GM18907 (cell line): ENCODE measurements at regions not wholly inside any gene's neighbourhood (a gene's known extent, or its start where the extent isn't known, plus 50 kb on each side); places are given as distances from the start of the nearest gene placed in this dataset.

Source experiments
- ATAC-seq: cut with Tn5 transposase; IDR thresholded peaks from one replicate; pipeline ENCODE4 v1.9.1; 2021; ENCODE audit warnings: mild to moderate bottlenecking, moderate library complexity; ENCODE audit not compliant: unreplicated experiment

- no peak for ATAC-seq
These were observed 63.7 kb upstream of the SIMC1 start for GRCh38 chr5:176174345-176175025.

- no peak for ATAC-seq
These were observed 62.9 kb upstream of the SIMC1 start for GRCh38 chr5:176175101-176175852.

- ATAC-seq, result no peak
These were observed 62.0 kb upstream of the SIMC1 start for GRCh38 chr5:176176231-176176630.

DNA sequence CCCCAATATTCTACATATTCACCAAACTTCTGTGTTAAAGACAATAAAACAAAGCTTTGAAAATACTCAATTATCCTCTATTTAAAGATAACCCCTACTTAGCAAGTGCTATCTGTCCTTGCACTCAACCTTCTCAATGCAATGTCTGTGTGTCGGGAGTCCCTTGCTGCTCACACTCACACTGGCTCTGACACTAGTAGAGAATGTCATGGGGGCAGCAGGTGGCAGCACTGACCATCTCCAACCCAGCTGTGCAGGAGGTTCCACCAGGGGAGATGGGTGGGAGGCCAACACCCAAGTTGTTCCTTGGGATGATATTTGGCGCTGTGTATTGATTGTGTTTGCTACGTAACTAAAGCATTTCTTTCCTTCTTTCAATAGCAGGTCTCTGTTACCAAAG is 59.4 kb upstream of the SIMC1 start:
- no peak for ATAC-seq

DNA sequence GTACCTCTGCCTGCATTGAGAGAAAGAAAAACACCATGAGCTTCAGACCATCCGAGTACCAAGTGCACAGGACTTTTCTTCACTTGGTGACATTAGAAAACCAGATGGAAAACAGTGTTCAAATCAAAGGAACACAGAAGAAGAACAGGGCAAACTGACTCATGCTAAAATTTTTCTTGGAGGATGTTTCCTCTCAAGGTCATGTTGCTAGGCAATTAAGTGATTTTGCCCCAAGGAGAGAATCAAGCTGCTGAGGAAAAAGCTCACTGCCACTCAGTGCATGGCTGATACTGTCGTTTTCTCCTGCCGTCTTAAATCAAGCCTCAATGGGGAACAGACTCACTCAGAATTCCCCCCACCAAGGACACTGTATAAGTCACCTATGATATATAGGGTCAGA is 57.9 kb upstream of the SIMC1 start:
- no peak for ATAC-seq

GRCh38 chr5:176180781-176181180 is 57.4 kb upstream of the SIMC1 start:
- ATAC-seq, result no peak

- ATAC-seq, result no peak
These were observed 56.9 kb upstream of the SIMC1 start for GRCh38 chr5:176181271-176181855.

GRCh38 chr5:176183321-176184074 is 54.7 kb upstream of the SIMC1 start:
- no peak for ATAC-seq

DNA sequence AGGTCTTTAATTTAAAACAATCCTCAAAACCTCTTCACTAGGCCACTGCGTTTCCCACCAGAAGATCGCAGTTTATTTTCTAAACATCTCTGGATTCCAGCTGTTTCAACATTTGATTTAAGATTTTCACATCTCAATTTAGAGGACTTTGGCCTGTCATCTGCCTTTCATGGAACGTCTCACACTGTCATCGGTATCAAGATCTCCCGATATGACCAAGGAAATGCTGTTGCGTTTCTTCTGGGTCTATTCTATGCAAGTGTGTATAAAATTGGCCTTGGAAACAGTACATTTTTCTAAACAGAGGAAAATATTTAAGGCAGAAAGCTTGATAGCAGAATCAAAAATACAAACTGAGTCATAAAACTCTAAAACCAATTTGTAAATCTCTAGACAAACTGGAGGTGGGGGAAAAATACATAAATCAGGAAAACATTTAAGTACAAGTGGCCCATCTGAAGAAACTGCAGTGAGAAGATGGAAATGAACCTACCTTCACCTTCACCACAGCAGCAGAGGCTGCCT is 53.6 kb upstream of the SIMC1 start:
- ATAC-seq, result no peak

- ATAC-seq, result no peak
These were observed 53.0 kb upstream of the SIMC1 start for GRCh38 chr5:176185133-176185733.

GRCh38 chr5:176186107-176186506 is 52.1 kb upstream of the SIMC1 start:
- no peak for ATAC-seq

- no peak for ATAC-seq
These were observed 50.8 kb upstream of the SIMC1 start for GRCh38 chr5:176187276-176188062.

GRCh38 chr5:176188085-176188484 is 50.1 kb upstream of the SIMC1 start:
- ATAC-seq, result no peak
